IMR-90 (cell line): ENCODE measurements at regions not wholly inside any gene's neighbourhood (a gene's known extent, or its start where the extent isn't known, plus 50 kb on each side); places are given as distances from the start of the nearest gene placed in this dataset.

Experiments used
- ATAC-seq: fragments of 200-7000 bp; cut with Tn5 transposase; 2 replicates; pipeline ENCODE4 v1.9.1; 2020; ENCODE audit warnings: low read depth, mild to moderate bottlenecking, moderate library complexity
- BruUV-seq: library from RNA; stranded (reverse); fragments of 400-500 nt; replicated peaks from 2 replicates; lab custom pipeline; 2021; lab: Mats Ljungman, UMichigan
- CTCF ChIA-PET: fragments of 300-600 bp; formaldehyde crosslinking; extraction: SDS; loops from one replicate; lab custom pipeline; 2021; ENCODE audit warnings: antibody characterized with exemption; lab: Yijun Ruan, JAX
- POLR2A ChIA-PET: fragments of 300-600 bp; sonication (Branson Sonifier 250); formaldehyde crosslinking; loops from one replicate; lab custom pipeline; 2022; ENCODE audit warnings: antibody characterized with exemption; ENCODE audit not compliant: unreplicated experiment; lab: Charles Lee
- DNase-seq: peaks from one replicate; pipeline ENCODE4 v3.0.0; 2013
- H2AFZ ChIP-seq: replicated peaks from 2 replicates; pipeline ENCODE3; 2013; ENCODE audit warnings: low read length, mild to moderate bottlenecking; ENCODE audit not compliant: poor library complexity
- H2AK5ac ChIP-seq: 2 replicates; pipeline ENCODE4 v1.6.1; 2013; ENCODE audit warnings: low read depth, low read length, inconsistent platforms
- H2AK9ac ChIP-seq: replicated peaks from 2 replicates; pipeline ENCODE3; 2013; ENCODE audit warnings: mild to moderate bottlenecking, low read depth, low read length, moderate library complexity; ENCODE audit not compliant: poor library complexity
- H2BK120ac ChIP-seq: 2 replicates; pipeline ENCODE4 v1.6.1; 2013; ENCODE audit warnings: low read depth, low read length, inconsistent platforms
- H2BK15ac ChIP-seq: 3 replicates; pipeline ENCODE4 v1.6.1; 2013; ENCODE audit warnings: low read depth, low read length, inconsistent platforms
- H2BK20ac ChIP-seq: 2 replicates; pipeline ENCODE4 v1.6.1; 2013; ENCODE audit warnings: low read depth, mild to moderate bottlenecking, inconsistent platforms, low read length, moderate library complexity
- H2BK5ac ChIP-seq: 2 replicates; pipeline ENCODE4 v1.6.1; 2013; ENCODE audit warnings: mild to moderate bottlenecking, low read depth, low read length, inconsistent platforms; ENCODE audit not compliant: poor library complexity, severe bottlenecking
- H3K14ac ChIP-seq: replicated peaks from 2 replicates; pipeline ENCODE4 v1.6.1; 2013; ENCODE audit warnings: low read depth, low read length, inconsistent platforms
- H3K18ac ChIP-seq: 2 replicates; pipeline ENCODE4 v1.6.1; 2013; ENCODE audit warnings: low read depth, low read length, control low read depth
- H3K23ac ChIP-seq: 2 replicates; pipeline ENCODE4 v1.6.1; 2013; ENCODE audit warnings: low read depth, low read length, inconsistent platforms
- H3K27ac ChIP-seq: 2 replicates; pipeline ENCODE4 v1.5.1; 2013; ENCODE audit warnings: mild to moderate bottlenecking, control low read depth, low read length; ENCODE audit not compliant: insufficient read depth
- H3K27me3 ChIP-seq: 2 replicates; pipeline ENCODE4 v1.6.1; 2013; ENCODE audit warnings: low read length; ENCODE audit not compliant: control insufficient read depth, insufficient read depth
- H3K36me3 ChIP-seq: 2 replicates; pipeline ENCODE4 v1.6.1; 2013; ENCODE audit warnings: low read length, mixed read lengths; ENCODE audit not compliant: control insufficient read depth, insufficient read depth
- H3K4ac ChIP-seq: 2 replicates; pipeline ENCODE4 v1.6.1; 2013; ENCODE audit warnings: low read depth, low read length, inconsistent platforms
- H3K4me1 ChIP-seq: 2 replicates; pipeline ENCODE4 v1.6.1; 2013; ENCODE audit warnings: low read length, mixed read lengths; ENCODE audit not compliant: control insufficient read depth, insufficient read depth
- H3K4me2 ChIP-seq: 2 replicates; pipeline ENCODE4 v1.6.1; 2013; ENCODE audit warnings: low read depth, mild to moderate bottlenecking, control low read depth, low read length, moderate library complexity
- H3K4me3 ChIP-seq: 2 replicates; pipeline ENCODE4 v1.5.1; 2013; ENCODE audit warnings: low read depth, mild to moderate bottlenecking, control low read depth, low read length, moderate library complexity; ENCODE audit not compliant: insufficient read depth
- H3K56ac ChIP-seq: 2 replicates; pipeline ENCODE4 v1.6.1; 2013; ENCODE audit warnings: low read length, inconsistent platforms; ENCODE audit not compliant: insufficient read depth; ENCODE audit errors: extremely low read depth
- H3K79me1 ChIP-seq, 2 experiments: 2 replicates each; pipeline ENCODE4 v1.6.1; 2013; ENCODE audit warnings: low read length in 2 of 2, inconsistent platforms in 1 of 2, low read depth in 1 of 2
- H3K9ac ChIP-seq: 2 replicates; pipeline ENCODE4 v1.6.1; 2013; ENCODE audit warnings: low read depth, low read length, control low read depth
- H3K9me1 ChIP-seq: 2 replicates; pipeline ENCODE4 v1.6.1; 2013; ENCODE audit warnings: low read length, inconsistent platforms; ENCODE audit not compliant: insufficient read depth
- H3K9me3 ChIP-seq: 2 replicates; pipeline ENCODE4 v1.6.1; 2013; ENCODE audit warnings: low read length; ENCODE audit not compliant: control insufficient read depth, insufficient read depth
- H4K20me1 ChIP-seq: 2 replicates; pipeline ENCODE4 v1.6.1; 2013; ENCODE audit warnings: low read length, inconsistent platforms; ENCODE audit not compliant: insufficient read depth
- H4K5ac ChIP-seq: 2 replicates; pipeline ENCODE4 v1.6.1; 2013; ENCODE audit warnings: mild to moderate bottlenecking, low read depth, low read length, control low read depth
- H4K8ac ChIP-seq, 2 experiments: 2 replicates each; pipeline ENCODE4 v1.6.1; 2013; ENCODE audit warnings: low read depth in 2 of 2, low read length in 2 of 2, control low read depth in 1 of 2, inconsistent platforms in 1 of 2
- H4K91ac ChIP-seq: 2 replicates; pipeline ENCODE4 v1.6.1; 2013; ENCODE audit warnings: low read depth, low read length, inconsistent platforms; ENCODE audit not compliant: insufficient read depth
- MAFK ChIP-seq: IDR thresholded peaks from 2 replicates; pipeline ENCODE4 v1.6.1; 2012; ENCODE audit warnings: low read depth, low read length, improper control_type of control experiment
- NFE2L2 ChIP-seq: fragments of 150-350 bp; IDR thresholded peaks from 2 replicates; pipeline ENCODE4 v1.6.1; 2016; ENCODE audit warnings: low read depth, mild to moderate bottlenecking, low read length
- WGBS, 2 experiments: methylation state at CpG; one replicate each; pipeline versions ENCODE4 v1.1.5 to v1.1.7; 2013; ENCODE audit warnings: missing lambda C conversion rate in 2 of 2; ENCODE audit not compliant: insufficient read length in 1 of 2; ENCODE audit errors: extremely low coverage in 2 of 2; 5-methylcytosine and 5-hydroxymethylcytosine counted together
- dilution Hi-C: fragments of 300-500 bp; cut with HindIII; formaldehyde crosslinking; loops from one replicate; pipeline ENCODE4 v1.14.3; 2018; ENCODE audit warnings: low sequenced_read_pairs; ENCODE audit not compliant: unreplicated experiment
- in situ Hi-C: fragments of 300-500 bp; cut with MboI; formaldehyde crosslinking; loops from 3 replicates; pipeline ENCODE4 v1.14.3; 2019; ENCODE audit warnings: low sequenced_read_pairs, inconsistent platforms, mixed read lengths
- intact Hi-C: fragments of 100-400 bp; cut with micrococcal nuclease; formaldehyde crosslinking; loops from 2 replicates; pipeline ENCODE4 v1.10.0; 2022

DNA sequence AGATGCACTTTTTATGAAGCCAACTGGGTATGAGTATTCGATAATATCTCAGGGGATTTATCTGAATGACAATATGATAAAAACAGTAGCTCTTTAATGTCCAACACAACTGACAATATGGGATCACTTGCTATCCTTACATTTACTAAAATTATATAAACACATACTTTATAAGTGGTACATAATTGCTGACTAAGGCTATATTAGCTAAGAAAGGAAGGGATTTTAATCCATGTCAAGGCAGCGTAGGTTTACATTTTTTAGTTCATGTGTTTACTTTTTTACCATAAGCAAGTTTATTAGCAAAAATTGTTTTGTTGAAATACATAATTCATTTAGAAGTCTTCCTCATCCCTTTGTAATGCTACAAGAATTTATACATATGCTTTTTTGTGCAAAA lies 796.2 kb downstream of the TLE1 start:
- ChIA-PET POLR2A (no interaction called here), CTCF (no interaction called here)
- Histone ChIP-seq H3K9ac (no peak overlapping the region), H3K9me3 (no peaks in the 10 kb centered on the region), H4K8ac (no peak overlapping the region), H3K4me1 (no peaks in the 10 kb centered on the region), H3K4me2 (no peak overlapping the region), H2AFZ (no peak overlapping the region), H4K91ac (no peak overlapping the region), H4K20me1 (no peaks in the 10 kb centered on the region), H3K56ac (no peak overlapping the region), H2BK15ac (no peak overlapping the region), H3K9me1 (no peaks in the 10 kb centered on the region), H3K23ac (no peak overlapping the region), H3K79me1 (no peaks in the 10 kb centered on the region), H3K14ac (no peak overlapping the region), H3K4me3 (no peak overlapping the region), H2BK20ac (no peak overlapping the region), H3K18ac (no peak overlapping the region), H2BK120ac (no peak overlapping the region), H3K36me3 (no peaks in the 10 kb centered on the region), H3K27ac (no peak overlapping the region), H3K4ac (no peak overlapping the region), H2BK5ac (no peak overlapping the region), H4K5ac (no peak overlapping the region), H3K27me3 (no peaks in the 10 kb centered on the region), H2AK5ac (no peak overlapping the region), H2AK9ac (no peak overlapping the region)
- peak; percentile 97 for TF ChIP-seq MAFK
- no peak for TF ChIP-seq NFE2L2
- intact Hi-C loops = no loop called here
- BruUV-seq = no TSS peak
- DNase-seq = no peak
- dilution Hi-C loops = no loop called here
- in situ Hi-C loops = no loop called here
- WGBS, 2 experiments = no CpG with 5 or more reads among the region's 2 CpGs
- peak; percentile 29 for ATAC-seq
